ENCODE measurements at regions not wholly inside any gene's neighbourhood (a gene's known extent, or its start where the extent isn't known, plus 50 kb on each side); places are given as distances from the start of the nearest gene placed in this dataset.

- TF ChIP-seq PATZ1 (CRISPR knock-in tag; IDR thresholded peaks at IDR 0.05; ENCODE audit: borderline replicate concordance) (no peak), SNAI2 (CRISPR knock-in tag; IDR thresholded peaks at IDR 0.05) (no peak), ARNTL (CRISPR knock-in tag; IDR thresholded peaks at IDR 0.05; ENCODE audit: borderline replicate concordance, low read depth) (no peak), CREB5 (CRISPR knock-in tag; IDR thresholded peaks at IDR 0.05; ENCODE audit: low read depth) (no peak), ZNF565 (CRISPR knock-in tag; conservative IDR thresholded peaks at IDR 0.05; ENCODE audit: low read depth) (no peak), ZFP30 (CRISPR knock-in tag; IDR thresholded peaks at IDR 0.05) (no peak), PPARA (CRISPR knock-in tag; IDR thresholded peaks at IDR 0.05; ENCODE audit: borderline replicate concordance) (no peak), RARB (CRISPR knock-in tag; IDR thresholded peaks at IDR 0.05) (no peak)
Observed at GRCh38 chr12:18943200-18943599, 186.3 kb upstream of the PLEKHA5 start.
